ENCODE measurements at regions not wholly inside any gene's neighbourhood (a gene's known extent, or its start where the extent isn't known, plus 50 kb on each side); places are given as distances from the start of the nearest gene placed in this dataset.

DNA sequence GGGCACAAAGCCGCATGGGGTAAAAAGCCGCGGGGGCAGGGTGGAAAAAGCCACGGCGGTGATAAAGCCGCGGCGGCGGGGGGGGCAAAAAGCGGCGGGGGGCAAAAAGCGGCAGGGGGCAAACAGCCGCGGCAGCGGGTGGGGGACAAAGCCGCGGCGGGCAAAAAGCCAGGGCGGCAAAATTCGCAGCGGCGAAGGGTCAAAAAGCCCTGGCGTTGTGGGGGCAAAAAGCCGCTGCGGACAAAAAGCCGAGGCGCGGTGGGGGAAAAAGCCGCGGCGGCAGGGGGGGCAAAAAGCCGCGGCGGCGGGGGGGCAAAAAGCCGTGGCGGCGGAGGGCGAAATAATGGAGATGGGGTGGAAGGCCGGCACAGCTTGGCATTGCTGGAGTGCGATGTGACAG lies 3902.9 kb downstream of the SRGAP2C start:
- no peak for TF ChIP-seq CTCF (IDR thresholded peaks at IDR 0.05)
- no peak for TF ChIP-seq POLR2A (IDR thresholded peaks at IDR 0.05)
